ENCODE measurements at regions not wholly inside any gene's neighbourhood (a gene's known extent, or its start where the extent isn't known, plus 50 kb on each side); places are given as distances from the start of the nearest gene placed in this dataset.

GRCh38 chr7:124168616-124169015 lies 135.7 kb upstream of the TMEM229A start:
- WGBS (ENCODE audit: extremely low coverage, insufficient read length, low lambda C conversion rate), result no CpG with 5 or more reads among the region's 2 CpGs

More at GRCh38 chr7:124168616-124169015, 135.7 kb upstream of the TMEM229A start:
- Histone ChIP-seq H4K8ac (replicated peaks; ENCODE audit: insufficient read length, low read depth, low read length) (no peak overlapping the region), H3K9me3 (ENCODE audit: control insufficient read depth, low read depth, low read length) (no peaks in the 10 kb centered on the region), H3K23ac (ENCODE audit: insufficient read length, low read depth, low read length) (no peak overlapping the region), H4K5ac (ENCODE audit: insufficient read length, low read depth, low read length) (no peak overlapping the region), H3K9ac (ENCODE audit: extremely low read depth, insufficient read length, low read length) (no peak overlapping the region), H3K4me2 (ENCODE audit: insufficient read depth, insufficient read length, low read length) (no peak overlapping the region), H3K4me1 (ENCODE audit: insufficient read depth, low read length) (no peaks in the 10 kb centered on the region), H2BK15ac (ENCODE audit: low read depth, low read length) (no peak overlapping the region), H2AK5ac (ENCODE audit: insufficient read length, low read length) (no peak overlapping the region), H3K56ac (ENCODE audit: insufficient read length, low read depth, low read length) (no peak overlapping the region), H2BK12ac (ENCODE audit: insufficient read length, low read depth, low read length) (no peak overlapping the region), H3K18ac (ENCODE audit: insufficient read length, low read depth, low read length) (no peak overlapping the region), H3K79me1 (ENCODE audit: insufficient read depth, low read depth, low read length, poor library complexity, severe bottlenecking) (no peaks in the 10 kb centered on the region), H2BK20ac (ENCODE audit: low read depth, low read length, poor library complexity, severe bottlenecking) (no peak overlapping the region), H2BK5ac (ENCODE audit: insufficient read length, low read length) (no peak overlapping the region), H3K4ac (ENCODE audit: low read depth, low read length) (no peak overlapping the region), H3K23me2 (ENCODE audit: insufficient read length, low read depth, low read length, poor library complexity, severe bottlenecking) (no peaks in the 10 kb centered on the region), H4K20me1 (ENCODE audit: control insufficient read depth, insufficient read depth, insufficient read length) (no peaks in the 10 kb centered on the region), H3K79me2 (ENCODE audit: insufficient read depth, low read length) (no peaks in the 10 kb centered on the region), H2AFZ (ENCODE audit: low read length) (no peak overlapping the region), H3K14ac (ENCODE audit: insufficient read depth, low read length) (no peak overlapping the region), H2BK120ac (ENCODE audit: low read depth, low read length, poor library complexity, severe bottlenecking) (no peak overlapping the region), H4K91ac (ENCODE audit: insufficient read length, low read depth, low read length) (no peak overlapping the region), H3K27ac (ENCODE audit: insufficient read length, low read depth, low read length) (no peak overlapping the region), H3T11ph (ENCODE audit: low read length) (no peak overlapping the region), H3K27me3 (ENCODE audit: insufficient read depth, low read length) (no peaks in the 10 kb centered on the region)
- H3K36me3 Mint-ChIP-seq (ENCODE audit: insufficient read depth in 1 of 3, low read depth in 3 of 3), result no peaks in the 10 kb centered on the region
- H3K4me3 Mint-ChIP-seq, result no peak overlapping the region
- peaks cover 0 to 11% of the 10 kb centered on the region in 2 experiments; a peak in 3 of 5 replicates for H3K9me3 Mint-ChIP-seq
- TF ChIP-seq, protein P1, sequence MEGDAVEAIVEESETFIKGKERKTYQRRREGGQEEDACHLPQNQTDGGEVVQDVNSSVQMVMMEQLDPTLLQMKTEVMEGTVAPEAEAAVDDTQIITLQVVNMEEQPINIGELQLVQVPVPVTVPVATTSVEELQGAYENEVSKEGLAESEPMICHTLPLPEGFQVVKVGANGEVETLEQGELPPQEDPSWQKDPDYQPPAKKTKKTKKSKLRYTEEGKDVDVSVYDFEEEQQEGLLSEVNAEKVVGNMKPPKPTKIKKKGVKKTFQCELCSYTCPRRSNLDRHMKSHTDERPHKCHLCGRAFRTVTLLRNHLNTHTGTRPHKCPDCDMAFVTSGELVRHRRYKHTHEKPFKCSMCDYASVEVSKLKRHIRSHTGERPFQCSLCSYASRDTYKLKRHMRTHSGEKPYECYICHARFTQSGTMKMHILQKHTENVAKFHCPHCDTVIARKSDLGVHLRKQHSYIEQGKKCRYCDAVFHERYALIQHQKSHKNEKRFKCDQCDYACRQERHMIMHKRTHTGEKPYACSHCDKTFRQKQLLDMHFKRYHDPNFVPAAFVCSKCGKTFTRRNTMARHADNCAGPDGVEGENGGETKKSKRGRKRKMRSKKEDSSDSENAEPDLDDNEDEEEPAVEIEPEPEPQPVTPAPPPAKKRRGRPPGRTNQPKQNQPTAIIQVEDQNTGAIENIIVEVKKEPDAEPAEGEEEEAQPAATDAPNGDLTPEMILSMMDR (conservative IDR thresholded peaks at IDR 0.05), result no peak
- no peak overlapping the region for H3K27ac Mint-ChIP-seq
- H3K27me3 Mint-ChIP-seq (ENCODE audit: low read depth), result no peaks in the 10 kb centered on the region; the same call in 1 of the 2 replicates
- no peak for DNase-seq
- H3K4me1 Mint-ChIP-seq, result peaks cover 0 to 3% of the 10 kb centered on the region in 2 experiments; a peak in 1 of 4 replicates

Data from H9 (cell line).